Mesenchymal stem cell (in vitro differentiated cells and primary cell): ENCODE measurements at regions not wholly inside any gene's neighbourhood (a gene's known extent, or its start where the extent isn't known, plus 50 kb on each side); places are given as distances from the start of the nearest gene placed in this dataset.

Experiments used
- DNase-seq: peaks from one replicate; pipeline ENCODE4 v3.0.0-alpha.2; 2013
- H2AFZ ChIP-seq: one replicate; pipeline ENCODE4 v1.6.1; 2013; ENCODE audit warnings: low read depth, mild to moderate bottlenecking, control low read depth, inconsistent platforms, low read length, moderate library complexity
- H2AK5ac ChIP-seq: 2 replicates; pipeline ENCODE4 v1.6.1; 2013; ENCODE audit warnings: low read length, moderate library complexity, mild to moderate bottlenecking, inconsistent platforms; ENCODE audit not compliant: severe bottlenecking
- H2BK120ac ChIP-seq: one replicate; pipeline ENCODE4 v1.6.1; 2013; ENCODE audit warnings: low read depth, mild to moderate bottlenecking, inconsistent platforms, low read length, moderate library complexity
- H2BK12ac ChIP-seq, 2 experiments: one replicate each; pipeline ENCODE4 v1.6.1; 2013; ENCODE audit warnings: inconsistent platforms in 2 of 2, low read length in 2 of 2, mild to moderate bottlenecking in 2 of 2, moderate library complexity in 2 of 2, control low read depth in 1 of 2
- H2BK15ac ChIP-seq: one replicate; pipeline ENCODE4 v1.6.1; 2013; ENCODE audit warnings: mild to moderate bottlenecking, low read depth, inconsistent platforms; ENCODE audit not compliant: poor library complexity, severe bottlenecking
- H2BK5ac ChIP-seq: 2 replicates; pipeline ENCODE4 v1.6.1; 2013; ENCODE audit warnings: low read depth, mild to moderate bottlenecking, low read length, control low read depth, inconsistent platforms; ENCODE audit not compliant: poor library complexity, severe bottlenecking
- H3K14ac ChIP-seq, 2 experiments: one replicate each; pipeline ENCODE4 v1.6.1; 2013; ENCODE audit warnings: inconsistent platforms in 2 of 2, low read length in 2 of 2, control low read depth in 1 of 2, mild to moderate bottlenecking in 1 of 2, moderate library complexity in 1 of 2
- H3K18ac ChIP-seq, 2 experiments: one replicate each; pipeline ENCODE4 v1.6.1; 2013; ENCODE audit warnings: inconsistent platforms in 2 of 2, low read length in 2 of 2, control low read depth in 1 of 2, low read depth in 1 of 2, mild to moderate bottlenecking in 1 of 2
- H3K23ac ChIP-seq, 2 experiments: one replicate each; pipeline ENCODE4 v1.6.1; 2013; ENCODE audit warnings: inconsistent platforms in 2 of 2, low read length in 2 of 2, mild to moderate bottlenecking in 2 of 2, moderate library complexity in 2 of 2, control low read depth in 1 of 2
- H3K27ac ChIP-seq: 2 replicates; pipeline ENCODE4 v1.5.1; 2013; ENCODE audit warnings: mild to moderate bottlenecking, moderate library complexity, low read length, control low read depth, inconsistent platforms; ENCODE audit not compliant: poor library complexity, severe bottlenecking
- H3K27me3 ChIP-seq, 2 experiments: 2 replicates each; pipeline versions ENCODE4 v1.6.1 to v1.7.0; 2013; ENCODE audit warnings: low read length in 2 of 2, mild to moderate bottlenecking in 2 of 2, moderate library complexity in 2 of 2, control low read depth in 1 of 2, inconsistent platforms in 1 of 2; ENCODE audit not compliant: control insufficient read depth in 1 of 2, insufficient read depth in 1 of 2
- H3K36me3 ChIP-seq, 2 experiments: 2 replicates each; pipeline versions ENCODE4 v1.6.1 to v1.7.0; 2013; ENCODE audit warnings: low read length in 2 of 2, control low read depth in 1 of 2, inconsistent platforms in 1 of 2, low read depth in 1 of 2, mild to moderate bottlenecking in 1 of 2; ENCODE audit not compliant: insufficient read depth in 2 of 2, control insufficient read depth in 1 of 2
- H3K4ac ChIP-seq, 2 experiments: one replicate each; pipeline ENCODE4 v1.6.1; 2013; ENCODE audit warnings: inconsistent platforms in 2 of 2, low read length in 2 of 2, mild to moderate bottlenecking in 2 of 2, moderate library complexity in 2 of 2, control low read depth in 1 of 2, low read depth in 1 of 2
- H3K4me1 ChIP-seq: 2 replicates; pipeline ENCODE4 v1.6.1; 2013; ENCODE audit warnings: low read depth, low read length, control low read depth; ENCODE audit not compliant: control insufficient read depth, insufficient read depth
- H3K4me2 ChIP-seq: 2 replicates; pipeline ENCODE4 v1.6.1; 2013; ENCODE audit warnings: low read length, mild to moderate bottlenecking, inconsistent platforms; ENCODE audit not compliant: poor library complexity, severe bottlenecking
- H3K4me3 ChIP-seq, 2 experiments: 2 replicates each; pipeline versions ENCODE4 v1.5.1 to v1.7.0; 2013; ENCODE audit warnings: low read length in 2 of 2, mild to moderate bottlenecking in 2 of 2, control low read depth in 1 of 2, low read depth in 1 of 2; ENCODE audit not compliant: insufficient read depth in 1 of 2
- H3K79me1 ChIP-seq: replicated peaks from 2 replicates; pipeline ENCODE4 v1.6.1; 2013; ENCODE audit warnings: mild to moderate bottlenecking, control low read depth, low read length, inconsistent platforms; ENCODE audit not compliant: poor library complexity, severe bottlenecking
- H3K9ac ChIP-seq: 2 replicates; pipeline ENCODE4 v1.7.0; 2013; ENCODE audit warnings: mild to moderate bottlenecking, low read length, moderate library complexity
- H3K9me3 ChIP-seq: 2 replicates; pipeline ENCODE4 v1.7.0; 2013; ENCODE audit warnings: mild to moderate bottlenecking, low read length; ENCODE audit not compliant: control insufficient read depth
- H4K8ac ChIP-seq: one replicate; pipeline ENCODE4 v1.6.1; 2013; ENCODE audit warnings: inconsistent platforms, mild to moderate bottlenecking, low read length, moderate library complexity
- H4K91ac ChIP-seq: one replicate; pipeline ENCODE4 v1.6.1; 2013; ENCODE audit warnings: mild to moderate bottlenecking, low read length, inconsistent platforms
- WGBS: methylation state at CpG from one replicate; pipeline ENCODE4 v1.1.7; 2013; ENCODE audit warnings: mixed read lengths; 5-methylcytosine and 5-hydroxymethylcytosine counted together

GRCh38 chr13:69199664-69200063 is 908.0 kb upstream of the ATXN8OS start:
- Histone ChIP-seq H3K9ac (no peak overlapping the region), H2BK120ac (no peak overlapping the region), H3K27ac (no peak overlapping the region), H3K18ac (no peak overlapping the region), H3K36me3 (no peaks in the 10 kb centered on the region), H3K23ac (no peak overlapping the region), H3K14ac (no peak overlapping the region), H4K8ac (no peak overlapping the region), H2AFZ (no peak overlapping the region), H2AK5ac (no peak overlapping the region), H2BK5ac (no peak overlapping the region), H2BK15ac (no peak overlapping the region), H3K4me3 (no peak overlapping the region), H3K4me2 (no peak overlapping the region), H3K9me3 (no peaks in the 10 kb centered on the region), H3K27me3 (no peaks in the 10 kb centered on the region), H3K4me1 (no peaks in the 10 kb centered on the region), H3K4ac (no peak overlapping the region), H3K79me1 (no peaks in the 10 kb centered on the region), H2BK12ac (no peak overlapping the region), H4K91ac (no peak overlapping the region)
- WGBS = 27% methylated on average over 4 of the region's 5 CpGs
- no peak for DNase-seq

- Histone ChIP-seq H2BK15ac (no peak overlapping the region), H3K27me3 (no peaks in the 10 kb centered on the region), H3K14ac (no peak overlapping the region), H3K4me3 (no peak overlapping the region), H2BK12ac (no peak overlapping the region), H3K9me3 (peaks cover 3% of the 10 kb centered on the region), H4K8ac (no peak overlapping the region), H2BK5ac (no peak overlapping the region), H3K23ac (no peak overlapping the region), H3K18ac (no peak overlapping the region), H3K4ac (no peak overlapping the region), H3K27ac (no peak overlapping the region), H3K79me1 (no peaks in the 10 kb centered on the region), H4K91ac (no peak overlapping the region), H3K4me1 (no peaks in the 10 kb centered on the region), H3K9ac (no peak overlapping the region), H3K36me3 (no peaks in the 10 kb centered on the region), H2BK120ac (no peak overlapping the region), H2AFZ (no peak overlapping the region), H3K4me2 (no peak overlapping the region), H2AK5ac (no peak overlapping the region)
- no CpG with 5 or more reads among the region's 2 CpGs for WGBS
- no peak for DNase-seq
Observed at GRCh38 chr13:69198706-69199105, 908.9 kb upstream of the ATXN8OS start.

- Histone ChIP-seq H3K4me2 (no peak overlapping the region), H3K27ac (no peak overlapping the region), H4K91ac (no peak overlapping the region), H3K4me3 (no peak overlapping the region), H3K4me1 (no peaks in the 10 kb centered on the region), H3K14ac (no peak overlapping the region), H2BK5ac (no peak overlapping the region), H3K4ac (no peak overlapping the region), H2AK5ac (no peak overlapping the region), H2BK12ac (no peak overlapping the region), H3K9me3 (peaks cover 3% of the 10 kb centered on the region), H3K18ac (no peak overlapping the region), H3K36me3 (no peaks in the 10 kb centered on the region), H3K27me3 (no peaks in the 10 kb centered on the region), H3K79me1 (no peaks in the 10 kb centered on the region), H2AFZ (no peak overlapping the region), H2BK120ac (no peak overlapping the region), H4K8ac (no peak overlapping the region), H3K23ac (no peak overlapping the region), H3K9ac (no peak overlapping the region), H2BK15ac (no peak overlapping the region)
- no peak for DNase-seq
- WGBS = 89% methylated on average over 1 of the region's 1 CpG
Observed at GRCh38 chr13:69194130-69194529, 913.5 kb upstream of the ATXN8OS start.

GRCh38 chr13:69180034-69180433 is 927.6 kb upstream of the ATXN8OS start:
- no peak overlapping the region for H3K18ac ChIP-seq
- H2BK15ac ChIP-seq = no peak overlapping the region
- no peak overlapping the region for H4K91ac ChIP-seq
- no peak overlapping the region for H2BK5ac ChIP-seq
- H3K14ac ChIP-seq = no peak overlapping the region
- no peaks in the 10 kb centered on the region for H3K36me3 ChIP-seq
- H2BK120ac ChIP-seq = no peak overlapping the region
- no peak overlapping the region for H3K27ac ChIP-seq
- H2AK5ac ChIP-seq = no peak overlapping the region
- 88% methylated on average over 5 of the region's 5 CpGs for WGBS
- no peak overlapping the region for H3K4me3 ChIP-seq
- DNase-seq = no peak
- H4K8ac ChIP-seq = no peak overlapping the region
- H3K4ac ChIP-seq = no peak overlapping the region
- H3K4me1 ChIP-seq = no peaks in the 10 kb centered on the region
- no peak overlapping the region for H3K23ac ChIP-seq
- H3K9me3 ChIP-seq = no peaks in the 10 kb centered on the region
- H3K27me3 ChIP-seq = no peaks in the 10 kb centered on the region
- H3K4me2 ChIP-seq = no peak overlapping the region
- no peak overlapping the region for H2AFZ ChIP-seq
- no peaks in the 10 kb centered on the region for H3K79me1 ChIP-seq
- no peak overlapping the region for H2BK12ac ChIP-seq
- H3K9ac ChIP-seq = no peak overlapping the region
